HG02571 (cell line): ENCODE measurements at regions not wholly inside any gene's neighbourhood (a gene's known extent, or its start where the extent isn't known, plus 50 kb on each side); places are given as distances from the start of the nearest gene placed in this dataset.
"Not testable (repeated sequence)": the region's sequence is repeated elsewhere in the genome, so short reads cannot be mapped to it uniquely, and the experiment has no call there.

ENCODE experiments used
- ATAC-seq: cut with Tn5 transposase; IDR thresholded peaks from one replicate; pipeline ENCODE4 v1.9.1; 2021; ENCODE audit warnings: mild to moderate bottlenecking, moderate library complexity; ENCODE audit not compliant: unreplicated experiment

- no peak for ATAC-seq
These were observed 165.1 kb upstream of the AFDN start for GRCh38 chr6:167661552-167662044.

- ATAC-seq, result no peak
These were observed 164.4 kb upstream of the AFDN start for GRCh38 chr6:167662075-167662880.

- ATAC-seq, result no peak
These were observed 163.9 kb upstream of the AFDN start for GRCh38 chr6:167662881-167663205.

GRCh38 chr6:167663316-167663715, 163.4 kb upstream of the AFDN start:
- ATAC-seq, result no peak

- no peak for ATAC-seq
These were observed 162.8 kb upstream of the AFDN start for GRCh38 chr6:167663784-167664443.

- no peak for ATAC-seq
These were observed 161.7 kb upstream of the AFDN start for GRCh38 chr6:167664678-167665660.

- ATAC-seq, result no peak
These were observed 160.9 kb upstream of the AFDN start for GRCh38 chr6:167665698-167666330.

- ATAC-seq, result no peak
These were observed 160.0 kb upstream of the AFDN start for GRCh38 chr6:167666571-167667203.

GRCh38 chr6:167667204-167668018, 159.3 kb upstream of the AFDN start:
- no peak for ATAC-seq

GRCh38 chr6:167668019-167668753, 158.5 kb upstream of the AFDN start:
- ATAC-seq, result no peak

GRCh38 chr6:167668754-167669552, 157.8 kb upstream of the AFDN start:
- ATAC-seq, result no peak

GRCh38 chr6:167669553-167669849, 157.2 kb upstream of the AFDN start:
- ATAC-seq, result no peak

- no peak for ATAC-seq
These were observed 156.6 kb upstream of the AFDN start for GRCh38 chr6:167669870-167670802.

- no peak for ATAC-seq
These were observed 155.8 kb upstream of the AFDN start for GRCh38 chr6:167670938-167671338.

- not testable (repeated sequence) for ATAC-seq
These were observed 155.2 kb upstream of the AFDN start for GRCh38 chr6:167671379-167671976.

GRCh38 chr6:167671977-167672687, 154.6 kb upstream of the AFDN start:
- no peak for ATAC-seq
